PFSK-1 (cell line): ENCODE measurements at regions not wholly inside any gene's neighbourhood (a gene's known extent, or its start where the extent isn't known, plus 50 kb on each side); places are given as distances from the start of the nearest gene placed in this dataset.

Experiments used
- POLR2AphosphoS5 ChIP-seq: IDR thresholded peaks from 2 replicates; pipeline ENCODE4 v1.6.1; 2012; ENCODE audit warnings: low read depth, mild to moderate bottlenecking, control low read depth, low read length, moderate library complexity
- SIN3A ChIP-seq: IDR thresholded peaks from 2 replicates; pipeline ENCODE4 v1.6.1; 2012; ENCODE audit warnings: mild to moderate bottlenecking, low read length, moderate library complexity, borderline replicate concordance; ENCODE audit not compliant: insufficient read depth
- TAF1 ChIP-seq: IDR thresholded peaks from 2 replicates; pipeline ENCODE4 v1.6.1; 2012; ENCODE audit warnings: low read length, control low read depth, borderline replicate concordance; ENCODE audit not compliant: insufficient read depth
- TF ChIP-seq, protein P1 (sequence below), 2 experiments: IDR thresholded peaks; 2 replicates each; pipeline versions ENCODE4 v1.6.1 to v1.8.0; 2011 to 2012; ENCODE audit warnings: low read depth in 2 of 2, low read length in 2 of 2, control low read depth in 1 of 2, inconsistent platforms in 1 of 2, mild to moderate bottlenecking in 1 of 2, moderate library complexity in 1 of 2; ENCODE audit not compliant: insufficient read depth in 1 of 2

DNA sequence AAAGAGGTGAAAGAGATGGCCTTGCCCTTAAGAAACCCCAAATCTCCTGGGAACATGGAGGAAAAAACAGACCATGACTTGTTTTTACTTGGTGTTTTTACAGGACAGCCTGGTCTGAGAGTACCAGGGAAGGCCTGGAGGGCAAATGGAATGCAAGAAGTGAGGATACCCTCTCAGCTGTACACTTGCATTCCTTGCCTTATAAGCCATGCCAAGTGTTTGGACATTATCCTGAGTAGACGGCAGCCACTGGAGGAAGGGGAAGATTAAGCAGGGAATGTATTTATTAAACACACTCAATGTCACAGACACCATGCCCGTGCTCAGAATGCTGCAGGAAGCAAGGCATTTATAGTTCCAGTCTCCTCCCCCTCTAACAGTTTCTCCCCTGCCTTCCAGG lies 581.4 kb downstream of the CDK5RAP2 start:
- TF ChIP-seq POLR2AphosphoS5, result no peak
- TF ChIP-seq, protein P1, sequence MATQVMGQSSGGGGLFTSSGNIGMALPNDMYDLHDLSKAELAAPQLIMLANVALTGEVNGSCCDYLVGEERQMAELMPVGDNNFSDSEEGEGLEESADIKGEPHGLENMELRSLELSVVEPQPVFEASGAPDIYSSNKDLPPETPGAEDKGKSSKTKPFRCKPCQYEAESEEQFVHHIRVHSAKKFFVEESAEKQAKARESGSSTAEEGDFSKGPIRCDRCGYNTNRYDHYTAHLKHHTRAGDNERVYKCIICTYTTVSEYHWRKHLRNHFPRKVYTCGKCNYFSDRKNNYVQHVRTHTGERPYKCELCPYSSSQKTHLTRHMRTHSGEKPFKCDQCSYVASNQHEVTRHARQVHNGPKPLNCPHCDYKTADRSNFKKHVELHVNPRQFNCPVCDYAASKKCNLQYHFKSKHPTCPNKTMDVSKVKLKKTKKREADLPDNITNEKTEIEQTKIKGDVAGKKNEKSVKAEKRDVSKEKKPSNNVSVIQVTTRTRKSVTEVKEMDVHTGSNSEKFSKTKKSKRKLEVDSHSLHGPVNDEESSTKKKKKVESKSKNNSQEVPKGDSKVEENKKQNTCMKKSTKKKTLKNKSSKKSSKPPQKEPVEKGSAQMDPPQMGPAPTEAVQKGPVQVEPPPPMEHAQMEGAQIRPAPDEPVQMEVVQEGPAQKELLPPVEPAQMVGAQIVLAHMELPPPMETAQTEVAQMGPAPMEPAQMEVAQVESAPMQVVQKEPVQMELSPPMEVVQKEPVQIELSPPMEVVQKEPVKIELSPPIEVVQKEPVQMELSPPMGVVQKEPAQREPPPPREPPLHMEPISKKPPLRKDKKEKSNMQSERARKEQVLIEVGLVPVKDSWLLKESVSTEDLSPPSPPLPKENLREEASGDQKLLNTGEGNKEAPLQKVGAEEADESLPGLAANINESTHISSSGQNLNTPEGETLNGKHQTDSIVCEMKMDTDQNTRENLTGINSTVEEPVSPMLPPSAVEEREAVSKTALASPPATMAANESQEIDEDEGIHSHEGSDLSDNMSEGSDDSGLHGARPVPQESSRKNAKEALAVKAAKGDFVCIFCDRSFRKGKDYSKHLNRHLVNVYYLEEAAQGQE (IDR thresholded peaks at IDR 0.05; ENCODE audit: insufficient read depth in 1 of 2, low read depth in 2 of 2, low read length in 2 of 2), result no peak
- no peak for TF ChIP-seq SIN3A
- no peak for TF ChIP-seq TAF1
